NCI-H146 treated with DMSO at 0.1 percent for 48 hours (cell line): ENCODE measurements at regions not wholly inside any gene's neighbourhood (a gene's known extent, or its start where the extent isn't known, plus 50 kb on each side); places are given as distances from the start of the nearest gene placed in this dataset.

ENCODE experiments used
- DNase-seq: peaks from one replicate; lab custom pipeline; 2025; ENCODE audit not compliant: unreplicated experiment; lab: John Stamatoyannopoulos, UW

GRCh38 chr9:107198718-107199117, 84.4 kb upstream of the RAD23B start:
- DNase-seq: no peak

GRCh38 chr9:107208121-107208520, 75.0 kb upstream of the RAD23B start:
- no peak for DNase-seq

- DNase-seq: no peak
Measured at GRCh38 chr9:107210775-107211174, 72.3 kb upstream of the RAD23B start.

GRCh38 chr9:107211284-107211923, 71.7 kb upstream of the RAD23B start:
- DNase-seq: no peak

- no peak for DNase-seq
Measured at GRCh38 chr9:107212613-107213012, 70.5 kb upstream of the RAD23B start.

- DNase-seq: no peak
Measured at GRCh38 chr9:107213080-107213479, 70.0 kb upstream of the RAD23B start.

GRCh38 chr9:107213561-107214028, 69.5 kb upstream of the RAD23B start:
- no peak for DNase-seq

GRCh38 chr9:107214381-107214780, 68.7 kb upstream of the RAD23B start:
- DNase-seq: no peak

GRCh38 chr9:107214915-107215314, 68.2 kb upstream of the RAD23B start:
- DNase-seq: no peak

- no peak for DNase-seq
Measured at GRCh38 chr9:107215381-107215780, 67.7 kb upstream of the RAD23B start.

GRCh38 chr9:107216329-107216728, 66.8 kb upstream of the RAD23B start:
- no peak for DNase-seq

- DNase-seq: no peak
Measured at GRCh38 chr9:107218829-107219485, 64.1 kb upstream of the RAD23B start.

- DNase-seq: no peak
Measured at GRCh38 chr9:107219486-107220077, 63.5 kb upstream of the RAD23B start.

GRCh38 chr9:107221321-107221720, 61.8 kb upstream of the RAD23B start:
- DNase-seq: no peak

GRCh38 chr9:107222020-107222522, 61.0 kb upstream of the RAD23B start:
- DNase-seq: peak; percentile 8

- DNase-seq: no peak
Measured at GRCh38 chr9:107223381-107223780, 59.7 kb upstream of the RAD23B start.

GRCh38 chr9:107224252-107224651, 58.8 kb upstream of the RAD23B start:
- no peak for DNase-seq

GRCh38 chr9:107226421-107226820, 56.7 kb upstream of the RAD23B start:
- DNase-seq: no peak

GRCh38 chr9:107227774-107228173, 55.3 kb upstream of the RAD23B start:
- DNase-seq: no peak

GRCh38 chr9:107228496-107229039, 54.5 kb upstream of the RAD23B start:
- DNase-seq: peak; percentile 96

GRCh38 chr9:107229241-107229741, 53.8 kb upstream of the RAD23B start:
- peak; percentile 12 for DNase-seq
